Amniotic epithelial cell (primary cell): ENCODE measurements at regions not wholly inside any gene's neighbourhood (a gene's known extent, or its start where the extent isn't known, plus 50 kb on each side); places are given as distances from the start of the nearest gene placed in this dataset.
"Not testable (repeated sequence)": the region's sequence is repeated elsewhere in the genome, so short reads cannot be mapped to it uniquely, and the experiment has no call there.

ENCODE experiments used
- DNase-seq: peaks from one replicate; pipeline ENCODE4 v3.0.0-alpha.2; 2010; ENCODE audit warnings: low read depth

GRCh38 chr7:13715534-13715933 is 273.9 kb downstream of the ETV1 start:
- no peak for DNase-seq

GRCh38 chr7:13717031-13717430 is 272.4 kb downstream of the ETV1 start:
- no peak for DNase-seq

- no peak for DNase-seq
Observed at GRCh38 chr7:13724191-13724976, 265.1 kb downstream of the ETV1 start.

- DNase-seq, result no peak
Observed at GRCh38 chr7:13724977-13725566, 264.4 kb downstream of the ETV1 start.

GRCh38 chr7:13725591-13725990 is 263.9 kb downstream of the ETV1 start:
- DNase-seq, result no peak

- peak; percentile 3 for DNase-seq
Observed at GRCh38 chr7:13727279-13727678, 262.2 kb downstream of the ETV1 start.

- no peak for DNase-seq
Observed at GRCh38 chr7:13727751-13728150, 261.7 kb downstream of the ETV1 start.

- not testable (repeated sequence) for DNase-seq
Observed at GRCh38 chr7:13728430-13728829, 261.0 kb downstream of the ETV1 start.

GRCh38 chr7:13731643-13732042 is 257.8 kb downstream of the ETV1 start:
- peak; percentile 3 for DNase-seq

GRCh38 chr7:13737563-13737962 is 251.9 kb downstream of the ETV1 start:
- peak; percentile 23 for DNase-seq

- DNase-seq, result peak; percentile 46
Observed at GRCh38 chr7:13742126-13742525, 247.3 kb downstream of the ETV1 start.

- peak; percentile 58 for DNase-seq
Observed at GRCh38 chr7:13742811-13743210, 246.7 kb downstream of the ETV1 start.

GRCh38 chr7:13743226-13743625 is 246.2 kb downstream of the ETV1 start:
- DNase-seq, result no peak

- no peak for DNase-seq
Observed at GRCh38 chr7:13745530-13745929, 243.9 kb downstream of the ETV1 start.

- DNase-seq, result no peak
Observed at GRCh38 chr7:13748998-13749397, 240.5 kb downstream of the ETV1 start.

GRCh38 chr7:13749636-13750035 is 239.8 kb downstream of the ETV1 start:
- DNase-seq, result no peak

- no peak for DNase-seq
Observed at GRCh38 chr7:13751766-13752165, 237.7 kb downstream of the ETV1 start.

- no peak for DNase-seq
Observed at GRCh38 chr7:13757841-13758240, 231.6 kb downstream of the ETV1 start.

- not testable (repeated sequence) for DNase-seq
Observed at GRCh38 chr7:13765853-13766252, 223.6 kb downstream of the ETV1 start.

GRCh38 chr7:13770305-13770704 is 219.2 kb downstream of the ETV1 start:
- DNase-seq, result no peak

- no peak for DNase-seq
Observed at GRCh38 chr7:13774976-13775375, 214.5 kb downstream of the ETV1 start.

- DNase-seq, result no peak
Observed at GRCh38 chr7:13777242-13777641, 212.2 kb downstream of the ETV1 start.

- peak; percentile 7 for DNase-seq
Observed at GRCh38 chr7:13778967-13779366, 210.5 kb downstream of the ETV1 start.

GRCh38 chr7:13790611-13791010 is 198.9 kb downstream of the ETV1 start:
- peak; percentile 7 for DNase-seq
